GM12878 (cell line): ENCODE measurements at regions not wholly inside any gene's neighbourhood (a gene's known extent, or its start where the extent isn't known, plus 50 kb on each side); places are given as distances from the start of the nearest gene placed in this dataset.

Experiments used
- GABPA ChIP-seq: IDR thresholded peaks from 2 replicates; pipeline ENCODE4 v1.6.1; 2014; ENCODE audit warnings: antibody characterized with exemption, low read depth, mild to moderate bottlenecking, inconsistent platforms
- POLR2A ChIP-seq: IDR thresholded peaks from 2 replicates; pipeline ENCODE4 v1.6.1; 2011; ENCODE audit warnings: low read depth, mild to moderate bottlenecking, low read length
- POLR2AphosphoS5 ChIP-seq: IDR thresholded peaks from 2 replicates; pipeline ENCODE4 v1.6.1; 2011; ENCODE audit warnings: mild to moderate bottlenecking, low read length, inconsistent platforms
- ZNF274 ChIP-seq: IDR thresholded peaks from one replicate; pipeline ENCODE4 v1.8.0; 2011; ENCODE audit not compliant: insufficient read length, insufficient read depth

DNA sequence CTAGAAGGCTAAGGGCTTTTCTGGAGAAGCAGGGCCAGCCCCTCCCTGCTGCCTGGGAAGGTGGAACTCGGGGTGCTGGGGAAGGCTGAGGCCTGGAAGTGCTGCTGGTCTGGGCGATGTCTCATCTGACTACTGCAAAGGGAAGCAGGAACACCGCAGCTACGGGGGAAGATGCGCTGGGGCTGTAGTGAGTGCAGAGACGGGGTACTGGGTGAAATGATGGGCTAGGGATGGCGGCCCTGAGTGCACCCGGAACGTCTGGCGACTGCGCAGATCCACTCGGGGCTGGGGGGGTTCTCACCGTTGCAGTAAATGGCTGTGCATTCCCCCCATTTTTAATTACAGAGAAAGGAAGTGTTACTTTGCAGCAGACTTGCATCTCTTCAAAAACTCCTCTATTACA, 195.4 kb upstream of the ADARB2 start:
- TF ChIP-seq GABPA (no peak), ZNF274 (no peak), POLR2AphosphoS5 (no peak), POLR2A (no peak)
